ENCODE measurements at regions not wholly inside any gene's neighbourhood (a gene's known extent, or its start where the extent isn't known, plus 50 kb on each side); places are given as distances from the start of the nearest gene placed in this dataset.

- TF ChIP-seq POLR2A (IDR thresholded peaks at IDR 0.05) = no peak
- no peak for TF ChIP-seq CTCF (IDR thresholded peaks at IDR 0.05)
Observed at GRCh38 chr13:76153239-76153638, 517.1 kb downstream of the LMO7 start.

All from testis (tissue), 2 donors.